GM06990 (cell line): ENCODE measurements at regions not wholly inside any gene's neighbourhood (a gene's known extent, or its start where the extent isn't known, plus 50 kb on each side); places are given as distances from the start of the nearest gene placed in this dataset.

Source experiments
- DNase-seq: peaks from one replicate; pipeline ENCODE4 v3.0.0-alpha.2; 2011; ENCODE audit not compliant: insufficient read length; ENCODE audit errors: extremely low read depth
- H3K27me3 ChIP-seq: replicated peaks from 2 replicates; pipeline ENCODE4 v1.6.0; 2011; ENCODE audit warnings: low read length; ENCODE audit not compliant: control insufficient read depth, insufficient read depth
- H3K36me3 ChIP-seq: 2 replicates; pipeline ENCODE4 v1.5.1; 2011; ENCODE audit warnings: low read length; ENCODE audit not compliant: control insufficient read depth, insufficient read depth
- H3K4me3 ChIP-seq: replicated peaks from 2 replicates; pipeline ENCODE4 v1.5.1; 2011; ENCODE audit warnings: low read depth, mild to moderate bottlenecking, control low read depth, low read length
- CTCF ChIP-seq: IDR thresholded peaks from 2 replicates; pipeline ENCODE4 v1.5.1; 2011; ENCODE audit warnings: low read length, control low read depth, mild to moderate bottlenecking, inconsistent platforms; ENCODE audit not compliant: insufficient read depth, poor library complexity, severe bottlenecking

GRCh38 chr5:63250939-63251338, 672.3 kb downstream of the LRRC70 start:
- no peaks in the 10 kb centered on the region for H3K36me3 ChIP-seq

GRCh38 chr5:63249960-63250359, 671.3 kb downstream of the LRRC70 start:
- Histone ChIP-seq H3K36me3 (no peaks in the 10 kb centered on the region), H3K27me3 (no peaks in the 10 kb centered on the region), H3K4me3 (no peak overlapping the region)
- no peak for TF ChIP-seq CTCF
- no peak for DNase-seq

More at GRCh38 chr5:63250939-63251338, 672.3 kb downstream of the LRRC70 start:
- no peak overlapping the region for H3K4me3 ChIP-seq
- no peaks in the 10 kb centered on the region for H3K27me3 ChIP-seq
- DNase-seq, result no peak
- no peak for TF ChIP-seq CTCF

- Histone ChIP-seq H3K27me3 (no peaks in the 10 kb centered on the region), H3K4me3 (no peak overlapping the region), H3K36me3 (no peaks in the 10 kb centered on the region)
- TF ChIP-seq CTCF, result no peak
- DNase-seq, result no peak
Observed at GRCh38 chr5:63247651-63248050, 669.0 kb downstream of the LRRC70 start.

- H3K27me3 ChIP-seq, result no peaks in the 10 kb centered on the region
- TF ChIP-seq CTCF, result no peak
- H3K36me3 ChIP-seq, result no peaks in the 10 kb centered on the region
- H3K4me3 ChIP-seq, result no peak overlapping the region
- DNase-seq, result no peak
Observed at GRCh38 chr5:63245271-63245670, 666.7 kb downstream of the LRRC70 start.

- H3K27me3 ChIP-seq, result no peaks in the 10 kb centered on the region
- no peaks in the 10 kb centered on the region for H3K36me3 ChIP-seq
- no peak for TF ChIP-seq CTCF
- DNase-seq, result no peak
- H3K4me3 ChIP-seq, result no peak overlapping the region
Observed at GRCh38 chr5:63240063-63240755, 661.6 kb downstream of the LRRC70 start.

GRCh38 chr5:63233911-63234310, 655.3 kb downstream of the LRRC70 start:
- Histone ChIP-seq H3K36me3 (no peaks in the 10 kb centered on the region), H3K4me3 (no peak overlapping the region), H3K27me3 (no peaks in the 10 kb centered on the region)
- no peak for TF ChIP-seq CTCF
- no peak for DNase-seq
